ENCODE measurements at regions not wholly inside any gene's neighbourhood (a gene's known extent, or its start where the extent isn't known, plus 50 kb on each side); places are given as distances from the start of the nearest gene placed in this dataset.

DNA sequence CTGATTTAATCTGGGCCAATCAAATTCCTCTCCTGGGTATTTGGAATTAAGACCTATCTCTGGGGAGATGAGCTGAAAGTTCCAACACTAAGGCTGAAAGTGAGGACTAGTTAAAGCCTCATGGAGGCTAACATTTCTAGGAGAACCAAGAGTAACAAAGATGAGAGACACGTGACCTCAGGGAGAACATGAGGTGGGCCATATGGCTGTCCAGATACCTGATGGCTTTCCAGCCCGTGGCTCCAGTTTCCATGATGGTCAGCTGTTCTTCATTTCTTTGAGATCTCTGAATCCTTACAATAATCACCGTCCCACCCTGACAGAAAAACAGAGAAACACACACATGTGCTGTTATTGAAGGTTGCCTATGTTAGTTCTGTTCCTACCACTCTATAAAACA, 66.1 kb downstream of the LEPR start:
- WGBS, 2 donors: 91 to 92% methylated on average over 3 of the region's 3 CpGs
- H3K4me3 ChIP-seq (ENCODE audit: low read depth, poor library complexity, severe bottlenecking): no peak overlapping the region
- intact Hi-C loops (cut with DNase I; ENCODE audit: low total_unique reads): no loop called here
- no peak for DNase-seq (ENCODE audit: low spot score in 2 of 2)
- TF ChIP-seq POLR2A (IDR thresholded peaks at IDR 0.05): no peak
- TF ChIP-seq, protein P1, sequence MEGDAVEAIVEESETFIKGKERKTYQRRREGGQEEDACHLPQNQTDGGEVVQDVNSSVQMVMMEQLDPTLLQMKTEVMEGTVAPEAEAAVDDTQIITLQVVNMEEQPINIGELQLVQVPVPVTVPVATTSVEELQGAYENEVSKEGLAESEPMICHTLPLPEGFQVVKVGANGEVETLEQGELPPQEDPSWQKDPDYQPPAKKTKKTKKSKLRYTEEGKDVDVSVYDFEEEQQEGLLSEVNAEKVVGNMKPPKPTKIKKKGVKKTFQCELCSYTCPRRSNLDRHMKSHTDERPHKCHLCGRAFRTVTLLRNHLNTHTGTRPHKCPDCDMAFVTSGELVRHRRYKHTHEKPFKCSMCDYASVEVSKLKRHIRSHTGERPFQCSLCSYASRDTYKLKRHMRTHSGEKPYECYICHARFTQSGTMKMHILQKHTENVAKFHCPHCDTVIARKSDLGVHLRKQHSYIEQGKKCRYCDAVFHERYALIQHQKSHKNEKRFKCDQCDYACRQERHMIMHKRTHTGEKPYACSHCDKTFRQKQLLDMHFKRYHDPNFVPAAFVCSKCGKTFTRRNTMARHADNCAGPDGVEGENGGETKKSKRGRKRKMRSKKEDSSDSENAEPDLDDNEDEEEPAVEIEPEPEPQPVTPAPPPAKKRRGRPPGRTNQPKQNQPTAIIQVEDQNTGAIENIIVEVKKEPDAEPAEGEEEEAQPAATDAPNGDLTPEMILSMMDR (IDR thresholded peaks at IDR 0.05): no peak

DNA sequence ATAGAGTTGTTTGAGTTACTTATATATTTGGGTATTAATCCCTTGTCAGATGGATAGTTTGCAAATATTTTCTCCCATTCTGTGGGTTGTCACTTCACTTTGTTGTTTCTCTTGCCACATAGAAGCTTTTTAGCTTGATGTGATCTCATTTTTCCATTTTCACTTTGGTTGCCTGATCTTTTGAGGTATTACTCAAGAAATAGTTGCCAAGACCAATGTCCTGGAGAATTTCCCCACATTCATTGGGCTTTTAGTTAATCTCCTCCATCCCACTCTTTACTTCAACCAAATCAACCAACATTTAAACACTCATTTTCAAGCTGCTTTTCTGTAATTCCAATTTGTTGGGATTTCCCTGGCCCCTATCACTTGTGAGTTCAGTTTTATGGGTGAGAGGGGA, 69.0 kb downstream of the LEPR start:
- DNase-seq (ENCODE audit: low spot score in 2 of 2): no peak
- no peak overlapping the region for H3K4me3 ChIP-seq (ENCODE audit: low read depth, poor library complexity, severe bottlenecking)
- intact Hi-C loops (cut with DNase I; ENCODE audit: low total_unique reads): no loop called here
- TF ChIP-seq, protein P1 (IDR thresholded peaks at IDR 0.05): no peak
- TF ChIP-seq POLR2A (IDR thresholded peaks at IDR 0.05): no peak

DNA sequence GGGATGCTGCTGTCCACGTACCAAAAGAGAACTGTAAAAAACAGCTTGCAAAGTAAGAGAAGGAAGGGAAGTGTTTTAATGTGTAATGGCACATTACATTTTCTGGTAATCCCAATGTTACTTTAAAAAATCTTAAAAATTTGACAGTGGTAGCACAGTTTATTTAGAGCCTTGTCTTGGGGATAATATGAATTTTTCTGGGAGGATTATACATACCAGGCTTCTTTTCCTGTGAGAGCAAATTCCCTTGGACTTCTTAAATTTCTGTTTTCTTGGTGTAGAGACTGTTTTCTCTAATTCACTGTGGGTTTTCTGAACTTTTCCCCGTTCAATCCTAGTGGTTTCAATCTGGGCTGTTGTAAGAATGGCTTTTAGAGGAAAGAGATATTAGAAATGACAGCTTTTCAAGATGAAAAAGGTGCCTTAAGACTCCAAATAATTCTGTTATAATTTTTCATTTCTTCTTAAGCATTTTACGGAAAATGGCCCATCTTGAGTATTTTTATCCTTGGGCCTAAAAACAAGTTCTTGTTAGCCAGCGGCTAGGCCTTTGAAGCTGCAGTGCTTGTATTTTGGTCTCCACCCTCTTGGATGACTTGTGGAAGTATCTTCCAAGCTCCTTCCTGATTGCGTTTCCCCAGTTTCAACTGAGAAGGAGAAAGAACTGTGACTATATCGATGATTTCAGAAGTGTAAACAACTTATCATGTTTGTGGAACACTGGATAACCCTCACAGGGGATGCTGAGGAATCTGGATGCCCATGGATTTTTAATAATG, 70.0 kb downstream of the LEPR start:
- H3K4me3 ChIP-seq (ENCODE audit: low read depth, poor library complexity, severe bottlenecking): no peak overlapping the region
- intact Hi-C loops (cut with DNase I; ENCODE audit: low total_unique reads): no loop called here
- TF ChIP-seq, protein P1 (IDR thresholded peaks at IDR 0.05): no peak
- TF ChIP-seq POLR2A (IDR thresholded peaks at IDR 0.05): no peak
- WGBS, 2 donors: 55 to 56% methylated on average over 6 of the region's 6 CpGs
- DNase-seq (ENCODE audit: low spot score in 2 of 2): no peak

DNA sequence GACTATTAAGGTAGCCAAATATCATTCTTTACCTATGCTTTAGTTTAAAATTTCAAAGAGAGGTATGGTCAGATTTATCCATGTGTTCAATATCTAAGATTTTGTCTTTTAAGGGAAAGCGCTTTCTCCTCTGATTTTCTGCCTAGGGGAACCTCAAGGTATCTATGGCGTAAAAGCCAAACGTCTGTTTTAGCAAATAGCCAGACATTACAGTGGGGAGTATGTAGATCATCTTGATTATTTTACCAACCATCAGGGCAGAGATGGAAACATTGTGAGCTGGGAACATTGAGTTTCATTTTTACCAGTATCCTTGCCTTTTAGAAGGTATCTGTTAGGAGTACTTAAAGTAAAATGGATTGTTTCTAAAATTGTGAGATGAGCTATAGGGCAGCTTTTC, 71.0 kb downstream of the LEPR start:
- no peak for TF ChIP-seq POLR2A (IDR thresholded peaks at IDR 0.05)
- intact Hi-C loops (cut with DNase I; ENCODE audit: low total_unique reads): no loop called here
- WGBS, 2 donors: 63 to 71% methylated on average over 3 of the region's 3 CpGs
- DNase-seq (ENCODE audit: low spot score in 2 of 2): no peak
- H3K4me3 ChIP-seq (ENCODE audit: low read depth, poor library complexity, severe bottlenecking): no peak overlapping the region

DNA sequence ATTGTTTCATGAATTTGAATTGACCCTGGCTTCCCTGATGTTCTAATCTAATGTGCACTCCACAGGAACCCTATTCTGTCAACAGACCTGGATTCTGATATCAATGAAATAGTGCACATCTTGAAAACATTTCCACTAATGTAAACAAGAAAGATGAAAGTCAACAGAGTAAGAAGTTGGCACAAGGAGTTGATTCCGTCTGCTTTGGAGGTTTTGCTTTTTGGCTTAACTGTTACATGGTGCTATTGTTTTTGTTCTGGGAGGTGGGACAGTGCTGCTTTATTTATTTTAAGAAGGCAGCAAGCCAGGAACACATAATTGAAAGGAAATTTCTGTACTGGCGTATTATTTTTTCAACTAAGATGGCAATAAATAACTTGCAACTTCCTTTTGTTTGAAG, 73.3 kb downstream of the LEPR start:
- H3K4me3 ChIP-seq (ENCODE audit: low read depth, poor library complexity, severe bottlenecking): no peak overlapping the region
- 35 to 40% methylated on average over 2 of the region's 2 CpGs for WGBS, 2 donors
- no peak for TF ChIP-seq POLR2A (IDR thresholded peaks at IDR 0.05)
- TF ChIP-seq, protein P1 (IDR thresholded peaks at IDR 0.05): no peak
- no peak for DNase-seq (ENCODE audit: low spot score in 2 of 2)
- intact Hi-C loops (cut with DNase I; ENCODE audit: low total_unique reads): no loop called here

DNA sequence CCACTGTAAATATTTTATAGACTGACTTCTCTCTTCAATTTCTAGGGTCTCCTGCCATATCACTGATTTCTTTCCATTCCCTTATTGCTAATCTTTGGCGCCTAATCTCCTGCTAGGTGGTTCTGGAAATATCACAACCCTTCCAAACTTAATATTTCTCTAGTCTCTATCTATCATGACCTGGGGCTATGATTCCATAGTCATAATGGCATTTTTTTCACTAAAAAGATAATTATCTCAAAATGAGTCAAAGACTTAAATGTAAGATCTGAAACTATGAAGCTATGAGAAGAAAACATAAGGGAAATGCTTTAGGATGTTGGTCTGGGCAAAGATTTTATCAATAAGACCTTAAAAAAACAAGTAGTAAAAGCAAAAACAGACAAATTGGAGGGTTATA, 74.2 kb downstream of the LEPR start:
- TF ChIP-seq, protein P1 (IDR thresholded peaks at IDR 0.05): no peak
- TF ChIP-seq POLR2A (IDR thresholded peaks at IDR 0.05): no peak
- H3K4me3 ChIP-seq (ENCODE audit: low read depth, poor library complexity, severe bottlenecking): no peak overlapping the region
- intact Hi-C loops (cut with DNase I; ENCODE audit: low total_unique reads): no loop called here
- DNase-seq (ENCODE audit: low spot score in 2 of 2): no peak
- 90 to 93% methylated on average over 1 of the region's 1 CpG for WGBS, 2 donors

Data from lower leg skin (tissue), 4 donors.